H9 (cell line): ENCODE measurements at regions not wholly inside any gene's neighbourhood (a gene's known extent, or its start where the extent isn't known, plus 50 kb on each side); places are given as distances from the start of the nearest gene placed in this dataset.

Experiments used
- DNase-seq: peaks from one replicate; pipeline ENCODE4 v3.0.0-alpha.2; 2017
- H2AFZ ChIP-seq: one replicate; pipeline ENCODE4 v1.6.1; 2013; ENCODE audit warnings: mild to moderate bottlenecking, low read length, control low read depth, moderate library complexity
- H2AK5ac ChIP-seq: 2 replicates; pipeline ENCODE4 v1.6.1; 2013; ENCODE audit warnings: low read length, control low read depth, mixed read lengths; ENCODE audit not compliant: insufficient read length
- H2BK120ac ChIP-seq: one replicate; pipeline ENCODE4 v1.6.1; 2013; ENCODE audit warnings: low read depth, mild to moderate bottlenecking, low read length, control low read depth, inconsistent platforms; ENCODE audit not compliant: poor library complexity, severe bottlenecking
- H2BK12ac ChIP-seq: 2 replicates; pipeline ENCODE4 v1.6.1; 2013; ENCODE audit warnings: low read length, control low read depth, mixed read lengths, low read depth; ENCODE audit not compliant: insufficient read length
- H2BK15ac ChIP-seq: 2 replicates; pipeline ENCODE4 v1.6.1; 2013; ENCODE audit warnings: low read depth, low read length, control low read depth
- H2BK20ac ChIP-seq: one replicate; pipeline ENCODE4 v1.6.1; 2013; ENCODE audit warnings: low read depth, mild to moderate bottlenecking, low read length, control low read depth, inconsistent platforms; ENCODE audit not compliant: poor library complexity, severe bottlenecking
- H2BK5ac ChIP-seq: 2 replicates; pipeline ENCODE4 v1.6.1; 2013; ENCODE audit warnings: low read length, control low read depth, mixed read lengths; ENCODE audit not compliant: insufficient read length
- H3K14ac ChIP-seq: 2 replicates; pipeline ENCODE4 v1.6.1; 2013; ENCODE audit warnings: low read length, control low read depth; ENCODE audit not compliant: insufficient read depth
- H3K18ac ChIP-seq: 2 replicates; pipeline ENCODE4 v1.6.1; 2013; ENCODE audit warnings: low read depth, mild to moderate bottlenecking, mixed read lengths, low read length, control low read depth; ENCODE audit not compliant: insufficient read length
- H3K23ac ChIP-seq: 2 replicates; pipeline ENCODE4 v1.6.1; 2013; ENCODE audit warnings: low read length, control low read depth, mixed read lengths, low read depth; ENCODE audit not compliant: insufficient read length
- H3K23me2 ChIP-seq: 2 replicates; pipeline ENCODE4 v1.6.1; 2013; ENCODE audit warnings: low read depth, mild to moderate bottlenecking, mixed read lengths, low read length, control low read depth; ENCODE audit not compliant: insufficient read length, poor library complexity, severe bottlenecking
- H3K27ac ChIP-seq: 2 replicates; pipeline ENCODE4 v1.5.1; 2013; ENCODE audit warnings: low read length, control low read depth, mixed read lengths, low read depth; ENCODE audit not compliant: insufficient read length
- H3K27me3 ChIP-seq: 2 replicates; pipeline ENCODE4 v1.6.1; 2013; ENCODE audit warnings: low read length, control low read depth, inconsistent platforms; ENCODE audit not compliant: insufficient read depth
- H3K4ac ChIP-seq: 2 replicates; pipeline ENCODE4 v1.6.1; 2013; ENCODE audit warnings: low read depth, mild to moderate bottlenecking, control low read depth, inconsistent platforms, low read length, moderate library complexity
- H3K4me1 ChIP-seq: 2 replicates; pipeline ENCODE4 v1.6.1; 2013; ENCODE audit warnings: low read length, control low read depth, inconsistent platforms; ENCODE audit not compliant: insufficient read depth
- H3K4me2 ChIP-seq: 2 replicates; pipeline ENCODE4 v1.6.1; 2013; ENCODE audit warnings: low read length, control low read depth, mixed read lengths; ENCODE audit not compliant: insufficient read length, insufficient read depth
- H3K56ac ChIP-seq: 2 replicates; pipeline ENCODE4 v1.6.1; 2013; ENCODE audit warnings: low read depth, mild to moderate bottlenecking, mixed read lengths, low read length, control low read depth; ENCODE audit not compliant: insufficient read length
- H3K79me1 ChIP-seq: 2 replicates; pipeline ENCODE4 v1.6.1; 2013; ENCODE audit warnings: low read depth, mild to moderate bottlenecking, moderate library complexity, low read length, control low read depth, inconsistent platforms; ENCODE audit not compliant: insufficient read depth, poor library complexity, severe bottlenecking
- H3K79me2 ChIP-seq: 2 replicates; pipeline ENCODE4 v1.6.1; 2013; ENCODE audit warnings: low read length, control low read depth, inconsistent platforms; ENCODE audit not compliant: insufficient read depth
- H3K9ac ChIP-seq: 2 replicates; pipeline ENCODE4 v1.6.1; 2013; ENCODE audit warnings: low read length, control low read depth, mixed read lengths; ENCODE audit not compliant: insufficient read length; ENCODE audit errors: extremely low read depth
- H3K9me3 ChIP-seq: one replicate; pipeline ENCODE4 v1.6.1; 2013; ENCODE audit warnings: low read depth, low read length, inconsistent platforms; ENCODE audit not compliant: control insufficient read depth
- H3T11ph ChIP-seq: one replicate; pipeline ENCODE4 v1.6.1; 2013; ENCODE audit warnings: mild to moderate bottlenecking, low read length, control low read depth, inconsistent platforms
- H4K20me1 ChIP-seq: one replicate; pipeline ENCODE4 v1.6.1; 2013; ENCODE audit not compliant: control insufficient read depth, insufficient read length, insufficient read depth
- H4K5ac ChIP-seq: 2 replicates; pipeline ENCODE4 v1.6.1; 2013; ENCODE audit warnings: low read depth, mild to moderate bottlenecking, mixed read lengths, low read length, control low read depth; ENCODE audit not compliant: insufficient read length
- H4K8ac ChIP-seq: replicated peaks from 2 replicates; pipeline ENCODE4 v1.6.1; 2013; ENCODE audit warnings: low read length, control low read depth, mixed read lengths, low read depth; ENCODE audit not compliant: insufficient read length
- H4K91ac ChIP-seq: 2 replicates; pipeline ENCODE4 v1.6.1; 2013; ENCODE audit warnings: low read depth, mild to moderate bottlenecking, moderate library complexity, mixed read lengths, low read length, control low read depth; ENCODE audit not compliant: insufficient read length
- H3K27ac Mint-ChIP-seq, 3 experiments: 2 replicates in 2 of 3; 3 replicates in 1 of 3; pipeline ENCODE4 v1.8.0; 2020 to 2021; ENCODE audit warnings: mixed read lengths in 3 of 3, mild to moderate bottlenecking in 1 of 3, moderate library complexity in 1 of 3
- H3K27me3 Mint-ChIP-seq: 2 replicates; pipeline ENCODE4 v1.8.0; 2021; ENCODE audit warnings: low read depth, mild to moderate bottlenecking, moderate library complexity, mixed read lengths
- H3K36me3 Mint-ChIP-seq, 3 experiments: 2 replicates in 2 of 3; 3 replicates in 1 of 3; pipeline ENCODE4 v1.8.0; 2020 to 2021; ENCODE audit warnings: low read depth in 3 of 3, mixed read lengths in 3 of 3; ENCODE audit not compliant: insufficient read depth in 1 of 3
- H3K4me1 Mint-ChIP-seq, 2 experiments: 2 replicates each; pipeline ENCODE4 v1.8.0; 2020; ENCODE audit warnings: mixed read lengths in 2 of 2
- H3K4me3 Mint-ChIP-seq, 2 experiments: 2 replicates in 1 of 2; 3 replicates in 1 of 2; pipeline ENCODE4 v1.8.0; 2020 to 2021; ENCODE audit warnings: mild to moderate bottlenecking in 2 of 2, mixed read lengths in 2 of 2, moderate library complexity in 1 of 2
- H3K9me3 Mint-ChIP-seq, 2 experiments: 2 replicates in 1 of 2; 3 replicates in 1 of 2; pipeline ENCODE4 v1.8.0; 2020; ENCODE audit warnings: mild to moderate bottlenecking in 2 of 2, mixed read lengths in 2 of 2, moderate library complexity in 1 of 2
- CTCF ChIP-seq: fragments of 200-600 bp; sonication (generic); conservative IDR thresholded peaks from 3 replicates; pipeline ENCODE4 v1.8.0; 2021; ENCODE audit warnings: antibody characterized with exemption, mild to moderate bottlenecking
- WGBS: extraction: QIAGEN DNeasy Blood & Tissue Kit; methylation state at CpG from one replicate; pipeline ENCODE4 v1.1.7; 2013; ENCODE audit warnings: missing lambda C conversion rate, low lambda C conversion rate, mixed read lengths; ENCODE audit not compliant: insufficient read length; ENCODE audit errors: extremely low coverage; 5-methylcytosine and 5-hydroxymethylcytosine counted together

GRCh38 chr18:6648581-6648980 is 80.9 kb upstream of the ARHGAP28 start:
- Histone ChIP-seq H3K27ac (no peak overlapping the region), H3K23ac (no peak overlapping the region), H3K4me1 (peaks cover 2% of the 10 kb centered on the region; the same call in 1 of the 2 replicates), H2BK5ac (no peak overlapping the region), H3K23me2 (no peaks in the 10 kb centered on the region), H3K18ac (no peak overlapping the region), H3K79me2 (no peaks in the 10 kb centered on the region), H3K4me2 (no peak overlapping the region), H3K79me1 (no peaks in the 10 kb centered on the region), H3K14ac (no peak overlapping the region), H4K5ac (no peak overlapping the region), H4K20me1 (no peaks in the 10 kb centered on the region), H2BK15ac (no peak overlapping the region), H3K4ac (no peak overlapping the region), H2AFZ (no peak overlapping the region), H2AK5ac (no peak overlapping the region), H3K56ac (no peak overlapping the region), H3K9me3 (no peaks in the 10 kb centered on the region), H2BK120ac (no peak overlapping the region), H2BK20ac (no peak overlapping the region), H3T11ph (no peak overlapping the region), H3K9ac (no peak overlapping the region), H4K8ac (no peak overlapping the region), H2BK12ac (no peak overlapping the region), H4K91ac (no peak overlapping the region), H3K27me3 (no peaks in the 10 kb centered on the region)
- no peak for TF ChIP-seq CTCF
- DNase-seq, result no peak
- Mint-ChIP-seq H3K4me3 (no peak overlapping the region), H3K27me3 (peaks cover 3% of the 10 kb centered on the region; the same call in 1 of the 2 replicates), H3K9me3 (peaks cover 2 to 7% of the 10 kb centered on the region in 2 experiments; a peak in 1 of 5 replicates), H3K27ac (no peak overlapping the region), H3K4me1 (peaks cover 26 to 30% of the 10 kb centered on the region in 2 experiments), H3K36me3 (peaks cover 0 to 7% (median 1%) of the 10 kb centered on the region in 3 experiments; a peak in 3 of 7 replicates)
- no CpG with 5 or more reads among the region's 1 CpG for WGBS
